GM18517 (cell line): ENCODE measurements at regions not wholly inside any gene's neighbourhood (a gene's known extent, or its start where the extent isn't known, plus 50 kb on each side); places are given as distances from the start of the nearest gene placed in this dataset.
"Not testable (repeated sequence)": the region's sequence is repeated elsewhere in the genome, so short reads cannot be mapped to it uniquely, and the experiment has no call there.

ENCODE experiments used
- ATAC-seq: cut with Tn5 transposase; IDR thresholded peaks from one replicate; pipeline ENCODE4 v1.9.1; 2021; ENCODE audit warnings: mild to moderate bottlenecking, moderate library complexity; ENCODE audit not compliant: unreplicated experiment

DNA sequence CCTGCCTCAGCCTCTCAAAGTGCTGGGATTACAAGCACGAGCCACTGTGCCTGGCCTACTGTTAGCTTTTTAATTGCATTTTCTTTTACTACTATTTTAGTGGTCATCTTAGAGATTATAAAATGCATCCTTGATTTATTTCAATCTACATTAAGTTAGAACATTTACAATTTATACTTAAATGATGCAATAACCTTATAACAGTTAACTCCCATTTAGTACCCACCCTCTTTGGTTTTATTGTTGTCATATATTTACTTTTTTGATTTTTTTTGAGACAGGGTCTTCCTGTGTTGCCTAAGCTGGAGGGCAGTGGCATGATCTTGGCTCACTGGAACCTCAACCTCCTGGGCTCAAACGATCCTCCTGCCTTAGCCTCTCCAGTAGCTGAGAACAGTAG is 77.3 kb downstream of the PPCDC start:
- no peak for ATAC-seq

DNA sequence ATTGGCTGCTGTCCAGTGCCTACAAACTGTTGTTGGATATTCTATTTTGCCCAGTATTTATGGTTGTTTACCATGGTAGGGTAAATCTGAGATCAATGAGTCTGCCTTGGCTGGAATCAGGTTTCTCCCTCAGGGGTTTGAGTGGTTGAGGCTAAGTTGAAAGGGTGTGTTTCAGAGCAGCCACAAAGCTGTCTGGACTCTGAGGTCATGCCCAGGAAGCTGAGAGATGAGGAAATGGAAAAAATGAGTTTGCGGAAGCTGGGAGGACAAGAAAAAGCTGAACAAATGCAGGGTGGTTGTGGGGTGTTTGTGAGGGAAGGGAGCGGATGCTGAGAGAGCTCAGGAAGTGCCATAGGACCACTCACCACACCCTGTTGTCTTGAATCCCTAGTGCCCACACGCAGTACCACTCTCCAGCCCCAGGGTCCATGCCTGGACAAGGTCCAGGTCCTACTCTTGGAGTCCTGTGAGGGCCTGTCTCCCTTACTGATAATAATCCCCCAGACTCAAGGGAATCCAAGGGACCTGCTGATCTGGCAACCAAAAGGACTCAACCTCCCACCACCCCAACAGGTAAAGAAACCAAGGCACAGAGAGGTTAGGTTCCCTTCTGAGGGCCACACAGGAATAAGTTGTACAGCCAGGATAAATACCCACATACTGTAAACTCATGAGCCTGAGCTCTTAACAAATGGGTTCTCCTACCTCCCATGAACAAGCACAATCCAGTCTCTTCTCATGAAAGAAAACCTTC is 81.6 kb downstream of the PPCDC start:
- ATAC-seq, result no peak

DNA sequence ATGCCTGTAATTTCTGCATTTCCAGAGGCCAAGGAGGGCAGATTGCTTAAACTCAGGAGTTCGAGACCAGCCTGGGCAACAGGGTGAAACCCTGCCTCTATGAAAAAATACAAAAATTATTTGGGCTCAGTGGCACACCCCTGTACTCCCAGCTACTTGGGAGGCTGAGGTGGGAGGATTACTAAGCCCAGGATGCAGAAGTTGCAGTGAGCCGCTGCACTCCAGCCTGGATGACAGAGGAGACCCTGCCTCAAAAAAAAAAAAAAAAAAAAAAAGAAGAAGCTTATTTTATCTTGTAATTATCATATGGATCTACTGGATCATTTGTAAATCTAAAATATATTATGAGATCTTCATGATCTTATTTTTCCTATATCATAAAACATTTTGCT is 84.1 kb downstream of the PPCDC start:
- ATAC-seq, result no peak

DNA sequence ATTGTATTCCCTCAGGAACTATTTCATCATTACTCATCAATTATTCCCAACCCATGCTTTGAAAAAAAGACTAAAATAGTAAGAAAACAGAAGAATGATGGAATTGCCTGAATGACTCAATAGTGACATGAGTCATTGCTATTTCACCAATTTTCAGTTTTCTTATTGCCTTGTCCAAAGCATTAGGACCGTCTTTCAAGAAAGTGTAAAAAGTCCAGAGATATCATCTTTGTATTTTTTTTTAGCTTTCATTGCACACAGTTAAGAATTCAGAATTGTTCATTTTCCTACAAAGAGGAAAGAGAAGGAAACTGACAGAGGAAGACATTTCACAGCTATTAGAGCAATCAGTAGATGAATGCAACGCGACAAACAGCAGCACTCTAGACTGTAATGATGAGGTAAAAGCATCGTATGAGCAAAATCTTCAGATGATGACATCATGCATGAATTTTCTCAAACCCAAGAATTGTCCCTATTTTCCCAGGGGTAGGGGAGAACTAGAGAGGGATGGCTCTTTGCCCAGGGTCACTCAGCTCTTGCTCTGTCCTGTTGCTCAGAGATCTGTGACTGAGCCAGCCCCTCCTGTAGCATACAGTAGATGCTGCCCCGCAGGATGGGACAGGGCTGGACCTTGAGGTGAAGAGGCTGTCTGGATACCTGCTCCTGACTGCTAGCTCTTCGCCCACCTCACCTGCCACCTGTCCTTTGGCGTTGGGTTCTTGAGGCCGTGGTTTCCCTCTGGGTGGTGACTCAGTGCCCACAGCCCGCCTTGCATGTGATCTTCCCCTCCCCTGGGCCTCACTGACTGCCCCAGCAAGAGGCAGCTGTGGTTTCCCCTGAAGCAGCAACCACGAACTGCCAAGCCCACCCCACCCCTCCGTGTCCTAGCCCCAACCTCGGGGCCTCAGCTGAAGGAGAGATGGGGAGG is 84.8 kb downstream of the PPCDC start:
- no peak for ATAC-seq

DNA sequence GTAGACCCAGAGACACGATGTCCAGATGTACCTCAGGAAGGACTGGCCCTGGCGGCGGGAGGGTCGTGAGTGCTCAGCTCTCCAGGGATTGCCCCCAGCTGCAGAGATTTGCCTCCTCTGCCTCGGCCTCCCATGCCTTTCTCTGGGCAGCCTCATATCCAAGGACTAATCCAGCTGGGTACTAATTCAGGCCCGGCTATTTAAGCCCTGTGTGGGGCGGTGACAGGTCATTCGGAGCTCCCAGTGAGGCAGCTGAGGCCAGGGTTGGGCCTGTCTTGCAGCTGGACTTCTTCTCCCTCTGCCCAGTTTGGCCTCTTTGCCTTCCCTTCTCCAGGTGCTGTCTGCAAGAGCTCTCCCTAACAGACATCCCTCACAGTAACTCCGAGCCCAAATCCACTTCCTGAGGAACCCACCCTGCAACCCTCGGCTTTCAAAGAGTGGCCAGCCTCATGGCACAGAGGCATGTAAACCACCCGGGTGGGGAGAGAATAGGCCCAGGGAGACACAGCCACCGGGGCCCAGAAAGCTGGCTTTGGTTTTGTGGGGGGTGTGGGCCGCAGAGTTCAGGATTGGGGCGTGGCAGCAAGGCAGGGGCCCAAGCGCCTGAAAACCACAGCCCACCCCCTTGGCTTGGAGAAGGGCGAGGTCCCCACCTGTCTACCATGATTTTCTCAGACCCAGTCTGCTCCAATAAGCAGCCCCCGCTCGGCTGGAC is 85.8 kb downstream of the PPCDC start:
- ATAC-seq, result no peak

DNA sequence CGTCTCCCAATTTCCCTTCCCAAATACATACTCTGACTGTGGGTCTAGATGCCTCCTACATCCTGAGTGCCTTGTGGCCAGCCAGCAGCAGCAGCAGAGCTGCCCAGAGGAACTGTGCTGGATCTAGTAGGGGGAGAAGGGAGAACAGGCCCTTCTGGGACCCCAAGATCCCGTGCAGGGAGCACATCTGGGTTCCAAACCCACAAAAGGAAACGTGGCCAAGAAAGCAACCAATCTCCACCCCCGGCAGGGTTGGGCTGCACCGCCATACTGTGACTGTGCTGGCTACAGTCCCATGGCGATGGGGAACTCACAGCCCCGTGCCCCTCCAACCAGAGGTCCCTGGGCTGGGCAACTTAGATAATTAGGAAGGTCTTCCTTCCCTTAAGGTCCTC is 86.3 kb downstream of the PPCDC start:
- ATAC-seq, result no peak

DNA sequence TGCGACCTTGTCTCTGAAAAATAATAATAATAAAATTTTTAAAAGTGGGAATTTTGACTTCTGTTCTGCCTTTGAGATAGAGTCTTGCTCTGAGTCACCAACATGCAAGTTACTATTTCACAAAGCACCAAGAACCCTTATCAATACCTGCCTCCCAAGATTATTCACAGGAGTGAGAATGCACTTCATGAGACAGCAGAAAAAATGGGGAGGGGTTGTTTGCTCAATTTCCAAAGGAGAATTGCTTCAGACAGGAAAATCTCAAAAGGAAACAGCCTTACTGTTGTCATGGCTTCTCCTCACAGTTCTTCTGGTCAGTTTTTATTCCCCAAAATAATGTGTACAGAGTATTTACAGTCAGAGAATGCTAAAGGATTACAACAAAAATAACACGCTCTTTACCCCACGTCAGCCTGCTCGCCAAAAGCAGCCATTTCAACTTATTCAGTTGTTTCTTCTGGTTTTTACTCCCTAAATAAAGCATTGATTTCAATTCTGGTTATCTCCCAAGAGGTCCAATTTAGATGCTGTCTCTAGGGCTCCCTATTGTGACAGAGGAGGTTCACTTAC is 89.0 kb downstream of the PPCDC start:
- ATAC-seq, result peak; percentile 4

DNA sequence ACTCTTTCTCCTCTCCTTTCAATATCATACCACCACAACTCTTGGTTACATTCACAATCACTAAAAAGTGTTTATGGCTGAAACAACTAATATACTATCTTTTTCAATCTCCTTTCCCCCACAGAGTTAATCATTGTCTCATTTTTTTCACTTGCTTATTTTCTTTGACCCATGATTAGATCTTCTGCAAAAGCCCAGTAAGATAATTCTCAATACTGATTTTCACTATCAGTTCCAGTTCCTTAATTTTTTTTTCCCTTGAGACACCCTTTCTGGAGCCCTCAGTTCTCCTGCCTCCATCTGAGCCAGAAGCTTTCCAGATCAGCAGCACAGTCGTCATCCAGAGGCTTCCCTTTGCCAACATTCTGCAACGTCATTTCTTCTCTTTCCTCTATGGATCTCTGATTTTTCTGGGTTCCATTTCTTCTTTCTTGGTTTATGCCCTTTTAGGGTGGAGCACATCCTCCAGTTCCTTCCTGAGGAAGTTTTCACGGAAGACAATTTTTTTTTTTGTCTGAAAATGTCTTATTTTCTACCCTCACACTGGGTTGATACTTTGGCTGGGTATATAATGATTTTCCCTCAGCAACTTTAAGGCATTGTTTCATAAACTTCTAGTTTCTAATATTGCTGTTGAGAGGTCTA is 88.7 kb upstream of the C15orf39 start:
- ATAC-seq, result peak; percentile 78

DNA sequence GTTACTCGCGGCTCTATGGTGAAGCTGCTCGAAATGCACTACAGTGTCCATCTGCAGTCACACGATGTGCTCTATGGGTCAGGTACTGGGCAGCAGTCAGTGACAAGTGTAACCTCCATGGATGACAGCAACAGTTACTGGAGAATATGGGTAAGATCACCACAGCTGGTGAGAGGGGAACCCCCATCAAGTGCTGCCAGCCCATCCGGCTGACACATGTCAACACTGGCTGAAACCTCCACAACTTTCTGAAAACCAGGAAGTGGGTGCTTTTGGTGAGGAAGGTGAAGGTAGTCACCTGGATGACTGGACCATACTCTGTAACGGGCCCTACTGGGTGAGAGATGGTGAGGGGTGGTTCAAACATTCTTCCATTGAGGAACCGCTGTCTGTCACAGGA is 87.4 kb upstream of the C15orf39 start:
- ATAC-seq, result no peak

DNA sequence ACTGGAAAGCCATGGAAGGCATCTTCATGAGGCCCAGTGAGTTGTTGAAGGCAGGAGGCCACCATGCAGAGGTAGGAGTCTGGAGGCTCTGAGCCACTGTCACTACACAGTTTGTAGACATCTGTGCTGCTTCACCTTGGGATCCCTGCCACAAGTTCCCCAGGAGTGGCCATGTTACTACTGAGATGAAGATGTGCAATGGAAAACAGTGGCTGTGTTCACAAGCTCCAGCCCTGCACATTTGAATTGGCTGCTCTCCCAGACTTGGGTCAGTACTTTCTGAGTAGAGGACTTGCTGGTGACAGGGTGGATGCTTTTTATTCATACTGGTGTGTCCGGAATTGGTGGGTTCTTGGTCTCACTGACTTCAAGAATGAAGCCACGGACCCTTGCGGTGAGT is 86.9 kb upstream of the C15orf39 start:
- ATAC-seq, result no peak

DNA sequence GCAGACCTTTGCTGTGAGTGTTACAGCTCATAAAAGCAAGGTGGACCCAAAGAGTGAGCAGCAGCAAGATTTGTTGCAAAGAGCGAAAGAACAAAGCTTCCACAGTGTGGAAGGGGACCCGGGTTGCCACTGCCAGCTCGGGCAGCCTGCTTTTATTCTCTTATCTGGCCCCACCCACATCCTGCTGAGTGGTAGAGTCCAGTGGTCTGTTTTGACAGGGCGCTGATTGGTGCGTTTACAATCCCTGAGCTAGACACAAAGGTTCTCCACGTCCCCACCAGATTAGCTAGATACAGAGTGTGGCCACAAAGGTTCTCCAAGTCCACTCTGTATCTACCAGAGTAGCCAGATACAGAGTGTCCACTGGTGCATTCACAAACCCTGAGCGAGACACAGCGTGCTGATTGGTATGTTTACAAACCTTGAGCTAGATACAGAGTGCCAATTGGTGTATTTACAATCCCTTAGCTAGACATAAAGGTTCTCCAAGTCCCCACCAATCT is 86.2 kb upstream of the C15orf39 start:
- ATAC-seq, result not testable (repeated sequence)

DNA sequence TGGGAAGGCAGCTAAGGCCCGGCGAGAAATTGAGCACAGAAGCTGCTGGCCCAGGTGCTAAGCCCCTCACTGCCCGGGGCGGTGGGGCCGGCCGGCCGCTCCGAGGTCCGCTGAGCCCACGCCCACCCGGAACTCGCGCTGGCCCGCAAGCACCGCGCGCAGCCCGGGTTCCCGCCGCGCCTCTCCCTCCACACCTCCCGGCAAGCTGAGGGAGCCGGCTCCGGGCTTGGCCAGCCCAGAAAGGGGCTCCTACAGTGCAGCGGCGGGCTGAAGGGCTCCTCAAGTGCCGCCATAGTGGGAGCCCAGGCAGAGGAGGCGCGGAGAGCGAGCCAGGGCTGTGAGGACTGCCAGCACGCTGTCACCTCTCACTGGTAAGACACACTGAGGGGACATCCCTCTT is 85.5 kb upstream of the C15orf39 start:
- ATAC-seq, result not testable (repeated sequence)

DNA sequence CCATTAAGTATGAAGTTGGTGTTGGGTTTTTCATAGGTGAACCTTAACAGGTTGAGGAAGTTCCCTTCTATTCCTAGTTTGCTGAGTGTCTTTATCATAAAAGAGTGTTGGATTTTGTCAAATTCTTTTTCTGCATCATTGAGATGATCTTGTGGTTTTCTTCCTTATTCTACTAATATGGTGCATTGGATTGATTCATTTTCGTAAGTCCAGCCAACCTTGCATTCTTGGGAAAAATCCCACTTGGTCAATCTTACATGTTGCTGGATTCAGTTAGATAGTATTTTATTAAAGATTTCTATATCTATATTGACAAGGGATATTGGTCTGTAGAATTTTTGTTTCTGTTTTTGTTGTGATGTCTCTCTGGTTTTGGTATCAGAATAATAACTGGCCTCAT is 83.7 kb upstream of the C15orf39 start:
- no peak for ATAC-seq

DNA sequence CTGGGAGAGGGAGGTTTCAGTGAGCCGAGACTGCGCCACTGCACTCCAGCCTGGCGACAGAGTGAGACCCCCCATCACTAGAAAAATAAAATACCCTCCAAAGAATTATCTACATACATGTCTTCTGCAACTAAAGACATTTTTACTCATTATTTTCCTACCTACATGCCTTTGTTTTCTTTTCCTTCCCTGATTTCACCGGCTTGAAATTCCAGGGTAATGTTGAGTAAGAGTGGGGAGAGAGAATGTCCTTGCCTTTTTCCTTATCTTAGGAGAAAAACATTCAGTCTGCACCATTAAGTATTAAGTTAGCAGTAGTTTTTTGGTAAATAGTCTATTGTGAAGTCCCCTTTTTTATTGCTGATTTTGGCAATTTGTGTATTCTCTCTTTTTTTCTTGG is 82.4 kb upstream of the C15orf39 start:
- ATAC-seq, result not testable (repeated sequence)

DNA sequence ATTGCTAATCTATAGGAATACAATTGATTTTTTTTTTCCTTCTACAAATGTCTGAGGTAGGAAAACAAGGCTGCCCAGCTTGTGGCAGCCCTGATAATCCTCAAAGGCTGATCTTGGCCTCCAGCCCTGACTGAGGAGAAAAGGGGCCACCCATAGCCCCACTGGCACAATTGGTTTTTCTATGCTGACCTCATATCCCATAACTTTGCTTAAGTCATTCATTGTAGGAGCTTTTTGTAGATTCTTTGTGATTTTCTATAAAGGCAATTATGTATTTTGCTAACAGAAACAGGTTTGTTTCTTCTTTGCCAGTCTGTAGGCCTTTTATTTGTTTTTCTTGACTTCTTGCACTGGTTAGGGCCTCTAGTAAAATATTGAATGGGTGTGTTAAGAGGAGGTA is 80.2 kb upstream of the C15orf39 start:
- no peak for ATAC-seq

DNA sequence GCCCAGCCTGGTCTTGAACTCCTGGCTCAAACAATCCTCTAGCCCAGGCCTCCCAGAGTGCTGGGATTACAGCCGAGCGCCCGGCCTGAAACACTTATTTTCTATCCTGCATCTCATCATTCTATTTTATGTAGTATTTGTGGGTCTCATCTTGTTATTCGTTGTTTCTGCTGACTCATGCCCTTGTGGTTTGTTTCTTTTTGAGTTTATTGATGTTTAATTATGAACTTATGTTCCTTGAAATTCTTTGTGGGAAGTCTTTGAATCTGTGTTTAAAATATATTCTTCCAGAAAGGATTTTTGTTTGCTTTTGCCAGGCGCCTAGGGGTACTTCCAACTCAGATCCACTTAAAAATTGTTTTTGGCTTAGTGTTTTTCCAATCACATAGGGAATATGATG is 78.3 kb upstream of the C15orf39 start:
- ATAC-seq, result no peak

DNA sequence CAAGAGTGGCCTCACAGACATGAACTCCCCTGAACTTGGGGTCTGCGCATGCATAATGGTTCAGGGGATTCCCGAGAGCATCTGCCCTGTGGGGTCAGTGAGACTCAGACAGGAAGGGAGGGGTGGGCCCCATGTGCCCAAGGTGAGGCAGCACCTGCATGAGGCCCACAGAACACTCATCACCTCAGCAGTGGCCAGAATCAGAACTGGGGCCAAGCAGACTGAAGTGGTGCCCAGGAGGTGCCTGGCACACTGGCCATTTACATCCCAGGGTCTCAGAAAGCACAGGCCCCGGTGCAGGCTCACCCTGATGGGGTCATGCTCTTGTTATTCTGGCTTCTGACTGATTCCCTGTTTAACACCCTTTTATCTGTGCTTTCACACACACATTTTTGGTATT is 77.4 kb upstream of the C15orf39 start:
- ATAC-seq, result not testable (repeated sequence)

DNA sequence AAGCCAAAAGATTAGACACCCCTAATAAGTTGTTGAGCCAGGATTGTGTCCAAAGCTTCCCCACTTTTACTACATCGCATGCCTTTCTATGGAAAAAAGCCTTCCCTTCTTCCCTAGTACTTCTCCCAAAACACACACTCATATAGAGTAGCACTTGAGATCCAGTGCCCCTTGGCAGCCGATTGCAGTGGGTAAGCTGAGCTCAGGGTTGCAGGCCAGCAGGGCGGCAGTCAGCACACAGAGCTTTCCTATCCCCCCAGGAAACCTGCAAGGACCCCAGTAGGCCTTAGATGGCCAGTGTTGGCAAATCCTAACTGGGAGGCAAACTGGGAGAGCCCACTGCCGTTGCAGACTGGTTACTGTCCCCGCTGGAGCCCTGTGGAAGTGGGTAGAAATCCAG is 75.7 kb upstream of the C15orf39 start:
- no peak for ATAC-seq

DNA sequence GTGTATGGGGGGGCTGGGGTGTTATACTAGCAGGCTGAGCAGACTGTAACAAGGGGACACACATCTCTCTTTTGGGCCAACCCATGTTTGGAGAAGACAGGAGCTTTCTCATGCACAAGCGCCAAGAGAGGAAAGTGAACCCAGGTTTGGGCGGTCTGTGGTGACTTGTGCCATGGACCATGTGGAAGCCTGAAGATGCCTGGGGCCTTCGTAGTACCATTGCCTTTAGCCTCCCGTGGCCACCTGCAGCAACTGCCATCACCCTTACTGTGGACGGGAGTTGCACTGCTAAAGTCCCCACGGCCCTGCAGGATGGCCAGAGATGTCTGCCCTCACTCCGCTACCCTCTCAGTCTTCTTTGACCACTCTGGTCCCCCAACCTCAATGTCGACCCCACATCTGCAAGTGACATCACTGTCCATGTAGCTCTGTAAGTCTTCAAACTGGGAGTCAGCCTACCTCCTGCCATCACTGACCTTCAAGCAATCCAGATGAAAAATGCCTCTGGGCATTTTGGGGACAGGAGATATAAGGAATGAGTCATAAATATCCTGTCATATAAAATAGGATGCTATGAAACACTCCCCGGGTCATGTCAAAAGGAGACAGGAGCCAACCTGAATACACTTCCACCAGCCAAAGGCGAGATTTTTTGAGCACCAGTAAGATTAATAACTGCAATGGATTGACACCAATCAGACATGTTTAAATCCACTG is 74.7 kb upstream of the C15orf39 start:
- ATAC-seq, result no peak

DNA sequence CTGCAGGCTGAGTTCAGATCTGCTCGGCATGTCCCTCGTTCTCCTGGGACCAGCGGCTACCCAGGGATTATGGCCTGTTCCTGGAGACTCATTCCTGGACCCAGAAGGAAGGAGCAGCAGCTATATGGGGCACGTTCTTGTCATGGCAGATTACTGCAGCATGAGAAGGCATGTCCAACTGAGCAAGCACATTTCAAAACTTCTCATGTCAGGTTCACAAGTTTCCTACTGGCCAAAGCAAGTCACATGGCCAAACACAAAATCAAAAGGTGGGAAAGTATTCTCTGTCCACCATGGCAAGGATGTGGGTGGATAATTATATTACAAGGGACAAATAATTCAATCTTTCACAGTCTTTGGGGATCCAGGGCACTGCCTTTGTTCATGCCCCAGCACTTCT is 71.9 kb upstream of the C15orf39 start:
- no peak for ATAC-seq
